ENCODE measurements at regions not wholly inside any gene's neighbourhood (a gene's known extent, or its start where the extent isn't known, plus 50 kb on each side); places are given as distances from the start of the nearest gene placed in this dataset.

- TF ChIP-seq POLR2AphosphoS5 (IDR thresholded peaks at IDR 0.05) (no peak), POLR2A (IDR thresholded peaks at IDR 0.05) (no peak), CTCF (IDR thresholded peaks at IDR 0.05) (no peak)
- H3K27ac ChIP-seq, result no peak overlapping the region
- H3K9me3 ChIP-seq, result no peaks in the 10 kb centered on the region
- H3K27me3 ChIP-seq (replicated peaks; ENCODE audit: insufficient read depth), result no peaks in the 10 kb centered on the region
- H3K4me3 ChIP-seq, result no peak overlapping the region
- no peak for DNase-seq (ENCODE audit: low spot score)
- intact Hi-C loops (cut with DNase I), result no loop called here
- H3K4me1 ChIP-seq (replicated peaks), result peaks cover 6% of the 10 kb centered on the region
- no peaks in the 10 kb centered on the region for H3K36me3 ChIP-seq
- 81% methylated on average over 4 of the region's 4 CpGs for WGBS
These were observed 147.3 kb downstream of the GADD45G start for GRCh38 chr9:89752154-89752553.

- intact Hi-C loops (cut with DNase I), result no loop called here
These were observed 148.8 kb downstream of the GADD45G start for GRCh38 chr9:89753472-89754055.

GRCh38 chr9:89754193-89754592, 149.4 kb downstream of the GADD45G start:
- H3K27me3 ChIP-seq (replicated peaks; ENCODE audit: insufficient read depth), result no peaks in the 10 kb centered on the region
- peaks cover 6% of the 10 kb centered on the region for H3K4me1 ChIP-seq (replicated peaks)
- H3K36me3 ChIP-seq, result no peaks in the 10 kb centered on the region
- intact Hi-C loops (cut with DNase I), result no loop called here
- TF ChIP-seq POLR2AphosphoS5 (IDR thresholded peaks at IDR 0.05) (no peak), POLR2A (IDR thresholded peaks at IDR 0.05) (no peak), CTCF (IDR thresholded peaks at IDR 0.05) (no peak)
- H3K9me3 ChIP-seq, result no peaks in the 10 kb centered on the region
- no peak overlapping the region for H3K27ac ChIP-seq
- WGBS, result 92% methylated on average over 1 of the region's 1 CpG
- DNase-seq (ENCODE audit: low spot score), result no peak
- H3K4me3 ChIP-seq, result no peak overlapping the region

More at GRCh38 chr9:89753472-89754055, 148.8 kb downstream of the GADD45G start:
- H3K4me3 ChIP-seq, result no peak overlapping the region
- H3K9me3 ChIP-seq, result no peaks in the 10 kb centered on the region
- TF ChIP-seq POLR2AphosphoS5 (IDR thresholded peaks at IDR 0.05) (no peak), CTCF (IDR thresholded peaks at IDR 0.05) (no peak), POLR2A (IDR thresholded peaks at IDR 0.05) (no peak)
- no peaks in the 10 kb centered on the region for H3K27me3 ChIP-seq (replicated peaks; ENCODE audit: insufficient read depth)
- WGBS, result 84% methylated on average over 6 of the region's 6 CpGs
- H3K4me1 ChIP-seq (replicated peaks), result peaks cover 6% of the 10 kb centered on the region
- DNase-seq (ENCODE audit: low spot score), result no peak
- no peak overlapping the region for H3K27ac ChIP-seq
- H3K36me3 ChIP-seq, result no peaks in the 10 kb centered on the region

GRCh38 chr9:89755821-89756220, 151.0 kb downstream of the GADD45G start:
- TF ChIP-seq CTCF (IDR thresholded peaks at IDR 0.05) (no peak), POLR2AphosphoS5 (IDR thresholded peaks at IDR 0.05) (no peak), POLR2A (IDR thresholded peaks at IDR 0.05) (no peak)
- Histone ChIP-seq H3K4me3 (no peak overlapping the region), H3K27me3 (replicated peaks; ENCODE audit: insufficient read depth) (no peaks in the 10 kb centered on the region), H3K27ac (no peak overlapping the region), H3K4me1 (replicated peaks) (peaks cover 6% of the 10 kb centered on the region), H3K36me3 (no peaks in the 10 kb centered on the region), H3K9me3 (no peaks in the 10 kb centered on the region)
- WGBS, result 59% methylated on average over 9 of the region's 9 CpGs
- intact Hi-C loops (cut with DNase I), result no loop called here
- no peak for DNase-seq (ENCODE audit: low spot score)

GRCh38 chr9:89756891-89757537, 152.2 kb downstream of the GADD45G start:
- H3K9me3 ChIP-seq, result no peaks in the 10 kb centered on the region
- H3K27ac ChIP-seq, result no peak overlapping the region
- no peaks in the 10 kb centered on the region for H3K27me3 ChIP-seq (replicated peaks; ENCODE audit: insufficient read depth)
- no peak for DNase-seq (ENCODE audit: low spot score)
- 80% methylated on average over 8 of the region's 8 CpGs for whole genome bisulfite sequencing
- TF ChIP-seq CTCF (IDR thresholded peaks at IDR 0.05), result no peak
- no peak for TF ChIP-seq POLR2AphosphoS5 (IDR thresholded peaks at IDR 0.05)
- TF ChIP-seq POLR2A (IDR thresholded peaks at IDR 0.05), result no peak
- no peaks in the 10 kb centered on the region for H3K36me3 ChIP-seq
- peaks cover 6% of the 10 kb centered on the region for H3K4me1 ChIP-seq (replicated peaks)
- no peak overlapping the region for H3K4me3 ChIP-seq
- intact Hi-C loops (cut with DNase I), result no loop called here
